ENCODE measurements at regions not wholly inside any gene's neighbourhood (a gene's known extent, or its start where the extent isn't known, plus 50 kb on each side); places are given as distances from the start of the nearest gene placed in this dataset.

DNA sequence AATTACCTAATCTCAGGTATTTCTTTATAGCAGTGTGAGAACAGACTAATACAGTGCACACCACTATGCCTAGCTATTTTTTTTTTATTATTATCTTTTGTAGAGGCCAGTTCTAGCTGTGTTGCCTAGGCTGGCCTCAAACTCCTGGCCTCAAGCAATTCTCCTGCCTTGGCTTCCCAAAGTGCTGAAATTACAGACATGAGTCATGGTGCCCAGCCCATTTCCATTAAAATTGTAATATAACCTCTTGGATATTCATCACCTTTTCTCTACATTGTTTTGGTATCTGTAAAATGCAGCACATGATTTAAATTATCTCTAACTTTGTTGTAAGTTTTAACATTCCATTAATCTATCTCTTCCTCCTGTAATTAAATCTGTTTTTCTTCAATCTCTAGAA is 2052.9 kb downstream of the ARAP2 start:
- H3K4me2 ChIP-seq (ENCODE audit: insufficient read depth, insufficient read length, low read length) = no peak overlapping the region
- no peak for DNase-seq
- no peak overlapping the region for H4K5ac ChIP-seq (ENCODE audit: insufficient read length, low read depth, low read length)
- no peaks in the 10 kb centered on the region for H3K27me3 Mint-ChIP-seq (ENCODE audit: low read depth)
- H4K8ac ChIP-seq (replicated peaks; ENCODE audit: insufficient read length, low read depth, low read length) = no peak overlapping the region
- H3T11ph ChIP-seq (ENCODE audit: low read length) = no peak overlapping the region
- peaks cover 0 to 2% of the 10 kb centered on the region in 2 experiments; a peak in 2 of 5 replicates for H3K9me3 Mint-ChIP-seq
- no peak overlapping the region for H3K4ac ChIP-seq (ENCODE audit: low read depth, low read length)
- no peak overlapping the region for H2BK20ac ChIP-seq (ENCODE audit: low read depth, low read length, poor library complexity, severe bottlenecking)
- no peak overlapping the region for H2BK12ac ChIP-seq (ENCODE audit: insufficient read length, low read depth, low read length)
- no peak overlapping the region for H2BK120ac ChIP-seq (ENCODE audit: low read depth, low read length, poor library complexity, severe bottlenecking)
- H2AFZ ChIP-seq (ENCODE audit: low read length) = no peak overlapping the region
- TF ChIP-seq, protein P1, sequence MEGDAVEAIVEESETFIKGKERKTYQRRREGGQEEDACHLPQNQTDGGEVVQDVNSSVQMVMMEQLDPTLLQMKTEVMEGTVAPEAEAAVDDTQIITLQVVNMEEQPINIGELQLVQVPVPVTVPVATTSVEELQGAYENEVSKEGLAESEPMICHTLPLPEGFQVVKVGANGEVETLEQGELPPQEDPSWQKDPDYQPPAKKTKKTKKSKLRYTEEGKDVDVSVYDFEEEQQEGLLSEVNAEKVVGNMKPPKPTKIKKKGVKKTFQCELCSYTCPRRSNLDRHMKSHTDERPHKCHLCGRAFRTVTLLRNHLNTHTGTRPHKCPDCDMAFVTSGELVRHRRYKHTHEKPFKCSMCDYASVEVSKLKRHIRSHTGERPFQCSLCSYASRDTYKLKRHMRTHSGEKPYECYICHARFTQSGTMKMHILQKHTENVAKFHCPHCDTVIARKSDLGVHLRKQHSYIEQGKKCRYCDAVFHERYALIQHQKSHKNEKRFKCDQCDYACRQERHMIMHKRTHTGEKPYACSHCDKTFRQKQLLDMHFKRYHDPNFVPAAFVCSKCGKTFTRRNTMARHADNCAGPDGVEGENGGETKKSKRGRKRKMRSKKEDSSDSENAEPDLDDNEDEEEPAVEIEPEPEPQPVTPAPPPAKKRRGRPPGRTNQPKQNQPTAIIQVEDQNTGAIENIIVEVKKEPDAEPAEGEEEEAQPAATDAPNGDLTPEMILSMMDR (conservative IDR thresholded peaks at IDR 0.05) = no peak
- H3K9ac ChIP-seq (ENCODE audit: extremely low read depth, insufficient read length, low read length) = no peak overlapping the region
- no peak overlapping the region for H2BK15ac ChIP-seq (ENCODE audit: low read depth, low read length)
- no peaks in the 10 kb centered on the region for H3K23me2 ChIP-seq (ENCODE audit: insufficient read length, low read depth, low read length, poor library complexity, severe bottlenecking)
- peaks cover 2% of the 10 kb centered on the region; the same call in 1 of the 2 replicates for H3K4me1 ChIP-seq (ENCODE audit: insufficient read depth, low read length)
- no peaks in the 10 kb centered on the region for H3K27me3 ChIP-seq (ENCODE audit: insufficient read depth, low read length)
- no peak overlapping the region for H2BK5ac ChIP-seq (ENCODE audit: insufficient read length, low read length)
- H3K27ac Mint-ChIP-seq = no peak overlapping the region
- H3K27ac ChIP-seq (ENCODE audit: insufficient read length, low read depth, low read length) = no peak overlapping the region
- H3K79me1 ChIP-seq (ENCODE audit: insufficient read depth, low read depth, low read length, poor library complexity, severe bottlenecking) = no peaks in the 10 kb centered on the region
- peaks cover 6 to 10% of the 10 kb centered on the region in 2 experiments for H3K4me1 Mint-ChIP-seq
- H3K79me2 ChIP-seq (ENCODE audit: insufficient read depth, low read length) = no peaks in the 10 kb centered on the region
- H3K14ac ChIP-seq (ENCODE audit: insufficient read depth, low read length) = no peak overlapping the region
- no peak overlapping the region for H3K56ac ChIP-seq (ENCODE audit: insufficient read length, low read depth, low read length)
- H3K9me3 ChIP-seq (ENCODE audit: control insufficient read depth, low read depth, low read length) = no peaks in the 10 kb centered on the region
- H3K36me3 Mint-ChIP-seq (ENCODE audit: insufficient read depth in 1 of 3, low read depth in 3 of 3) = no peaks in the 10 kb centered on the region
- no peak overlapping the region for H4K91ac ChIP-seq (ENCODE audit: insufficient read length, low read depth, low read length)
- H4K20me1 ChIP-seq (ENCODE audit: control insufficient read depth, insufficient read depth, insufficient read length) = no peaks in the 10 kb centered on the region
- no peak overlapping the region for H2AK5ac ChIP-seq (ENCODE audit: insufficient read length, low read length)
- H3K18ac ChIP-seq (ENCODE audit: insufficient read length, low read depth, low read length) = no peak overlapping the region
- no peak overlapping the region for H3K4me3 Mint-ChIP-seq
- H3K23ac ChIP-seq (ENCODE audit: insufficient read length, low read depth, low read length) = no peak overlapping the region

Measured in H9 (cell line).